Uterus (tissue), 3 donors: ENCODE measurements at regions not wholly inside any gene's neighbourhood (a gene's known extent, or its start where the extent isn't known, plus 50 kb on each side); places are given as distances from the start of the nearest gene placed in this dataset.
A peak's percentile ranks its signal among the peaks of the same experiment; 100 is the strongest.

Experiments used
- DNase-seq, 2 donors: peaks; one replicate each; pipeline ENCODE4 v3.0.0-alpha.2; 2019 to 2020
- H3K27ac ChIP-seq, 2 donors: fragments of 200-600 bp; sonication (generic); 1 replicate in 1 of 2; 2 replicates in 1 of 2; pipeline ENCODE4 v1.5.1; 2016 to 2018
- H3K27me3 ChIP-seq, 2 donors: fragments of 200-600 bp; sonication (generic); one replicate each; pipeline ENCODE4 v1.5.1; 2018 to 2019; ENCODE audit warnings: control low read depth in 1 of 2
- H3K36me3 ChIP-seq, 2 donors: fragments of 200-600 bp; sonication (generic); one replicate each; pipeline ENCODE4 v1.5.1; 2019; ENCODE audit warnings: control low read depth in 1 of 2
- H3K4me1 ChIP-seq, 2 donors: fragments of 200-600 bp; sonication (generic); one replicate each; pipeline ENCODE4 v1.5.1; 2018 to 2019; ENCODE audit warnings: control low read depth in 1 of 2
- H3K4me3 ChIP-seq, 2 donors: fragments of 200-600 bp; sonication (generic); 1 replicate in 1 of 2; 2 replicates in 1 of 2; pipeline ENCODE4 v1.5.1; 2018 to 2019; ENCODE audit warnings: mild to moderate bottlenecking in 1 of 2
- H3K9me3 ChIP-seq, 2 donors: fragments of 200-600 bp; sonication (generic); one replicate each; pipeline ENCODE4 v1.5.1; 2019; ENCODE audit warnings: control low read depth in 1 of 2
- POLR2A ChIP-seq, 2 donors: fragments of 450-650 bp; IDR thresholded peaks; one replicate each; pipeline ENCODE4 v1.6.1; 2016; ENCODE audit warnings: antibody characterized with exemption in 2 of 2, mild to moderate bottlenecking in 1 of 2, moderate library complexity in 1 of 2
- intact Hi-C: fragments of 100-400 bp; cut with DNase I; formaldehyde crosslinking; loops from one replicate; pipeline ENCODE4 v1.15.1; 2023; ENCODE audit warnings: low total_unique reads
- TF ChIP-seq, protein P1 (sequence below), 4 experiments: fragments of 200-600 bp in 2 of 4; fragments of 450-650 bp in 2 of 4; sonication (generic) in 2 of 4; IDR thresholded peaks; one replicate each; pipeline ENCODE4 v1.5.1; 2016 to 2019; ENCODE audit warnings: antibody characterized with exemption in 4 of 4, mild to moderate bottlenecking in 2 of 4, moderate library complexity in 1 of 4
- donor health status: DM: yes; HTN: yes; CAD: no.

DNA sequence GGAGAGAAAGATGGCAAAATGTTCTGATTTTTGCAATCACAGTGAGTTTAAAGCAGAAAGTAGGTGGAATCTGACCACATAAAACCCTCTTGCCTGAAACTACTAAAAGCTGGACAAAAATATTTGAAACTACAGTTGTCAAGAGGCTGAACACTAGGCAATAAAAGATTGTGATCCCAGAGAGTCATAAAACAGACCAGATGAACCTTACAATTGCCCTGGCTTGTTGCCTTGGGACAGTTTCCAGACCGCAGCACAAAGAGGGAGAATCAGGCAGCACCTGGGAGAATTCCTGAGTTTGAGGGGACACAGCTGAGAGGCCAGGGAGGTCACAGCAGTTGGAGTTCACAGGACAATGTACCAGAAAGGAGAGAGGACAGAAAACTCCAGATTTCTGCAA is 107.3 kb upstream of the NANOS1 start:
- intact Hi-C loops: no loop called here
- TF ChIP-seq, protein P1, sequence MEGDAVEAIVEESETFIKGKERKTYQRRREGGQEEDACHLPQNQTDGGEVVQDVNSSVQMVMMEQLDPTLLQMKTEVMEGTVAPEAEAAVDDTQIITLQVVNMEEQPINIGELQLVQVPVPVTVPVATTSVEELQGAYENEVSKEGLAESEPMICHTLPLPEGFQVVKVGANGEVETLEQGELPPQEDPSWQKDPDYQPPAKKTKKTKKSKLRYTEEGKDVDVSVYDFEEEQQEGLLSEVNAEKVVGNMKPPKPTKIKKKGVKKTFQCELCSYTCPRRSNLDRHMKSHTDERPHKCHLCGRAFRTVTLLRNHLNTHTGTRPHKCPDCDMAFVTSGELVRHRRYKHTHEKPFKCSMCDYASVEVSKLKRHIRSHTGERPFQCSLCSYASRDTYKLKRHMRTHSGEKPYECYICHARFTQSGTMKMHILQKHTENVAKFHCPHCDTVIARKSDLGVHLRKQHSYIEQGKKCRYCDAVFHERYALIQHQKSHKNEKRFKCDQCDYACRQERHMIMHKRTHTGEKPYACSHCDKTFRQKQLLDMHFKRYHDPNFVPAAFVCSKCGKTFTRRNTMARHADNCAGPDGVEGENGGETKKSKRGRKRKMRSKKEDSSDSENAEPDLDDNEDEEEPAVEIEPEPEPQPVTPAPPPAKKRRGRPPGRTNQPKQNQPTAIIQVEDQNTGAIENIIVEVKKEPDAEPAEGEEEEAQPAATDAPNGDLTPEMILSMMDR (IDR thresholded peaks at IDR 0.05): no peak
- TF ChIP-seq POLR2A (IDR thresholded peaks at IDR 0.05): no peak
- H3K4me3 ChIP-seq: no peak overlapping the region
- peak; percentile 34 to 35 for DNase-seq
- no peaks in the 10 kb centered on the region for H3K27me3 ChIP-seq
- no peaks in the 10 kb centered on the region for H3K36me3 ChIP-seq
- H3K9me3 ChIP-seq: no peaks in the 10 kb centered on the region
- peaks cover 0 to 5% of the 10 kb centered on the region in 2 donors for H3K4me1 ChIP-seq
- no peak overlapping the region for H3K27ac ChIP-seq

- no peaks in the 10 kb centered on the region for H3K36me3 ChIP-seq
- DNase-seq: no peak
- no peak for TF ChIP-seq POLR2A (IDR thresholded peaks at IDR 0.05)
- TF ChIP-seq, protein P1 (IDR thresholded peaks at IDR 0.05): no peak
- intact Hi-C loops: no loop called here
- H3K27ac ChIP-seq: no peak overlapping the region
- peaks cover 0 to 5% of the 10 kb centered on the region in 2 donors for H3K4me1 ChIP-seq
- H3K27me3 ChIP-seq: no peaks in the 10 kb centered on the region
- no peak overlapping the region for H3K4me3 ChIP-seq
- no peaks in the 10 kb centered on the region for H3K9me3 ChIP-seq
These were observed 106.5 kb upstream of the NANOS1 start for GRCh38 chr10:118922972-118923371.

GRCh38 chr10:118924493-118924892 is 105.0 kb upstream of the NANOS1 start:
- DNase-seq: no peak
- TF ChIP-seq POLR2A (IDR thresholded peaks at IDR 0.05): no peak
- TF ChIP-seq, protein P1 (IDR thresholded peaks at IDR 0.05): no peak
- no peaks in the 10 kb centered on the region for H3K27me3 ChIP-seq
- H3K4me3 ChIP-seq: no peak overlapping the region
- H3K4me1 ChIP-seq: peaks cover 0 to 5% of the 10 kb centered on the region in 2 donors
- intact Hi-C loops: no loop called here
- H3K27ac ChIP-seq: no peak overlapping the region
- H3K9me3 ChIP-seq: no peaks in the 10 kb centered on the region
- H3K36me3 ChIP-seq: no peaks in the 10 kb centered on the region

DNA sequence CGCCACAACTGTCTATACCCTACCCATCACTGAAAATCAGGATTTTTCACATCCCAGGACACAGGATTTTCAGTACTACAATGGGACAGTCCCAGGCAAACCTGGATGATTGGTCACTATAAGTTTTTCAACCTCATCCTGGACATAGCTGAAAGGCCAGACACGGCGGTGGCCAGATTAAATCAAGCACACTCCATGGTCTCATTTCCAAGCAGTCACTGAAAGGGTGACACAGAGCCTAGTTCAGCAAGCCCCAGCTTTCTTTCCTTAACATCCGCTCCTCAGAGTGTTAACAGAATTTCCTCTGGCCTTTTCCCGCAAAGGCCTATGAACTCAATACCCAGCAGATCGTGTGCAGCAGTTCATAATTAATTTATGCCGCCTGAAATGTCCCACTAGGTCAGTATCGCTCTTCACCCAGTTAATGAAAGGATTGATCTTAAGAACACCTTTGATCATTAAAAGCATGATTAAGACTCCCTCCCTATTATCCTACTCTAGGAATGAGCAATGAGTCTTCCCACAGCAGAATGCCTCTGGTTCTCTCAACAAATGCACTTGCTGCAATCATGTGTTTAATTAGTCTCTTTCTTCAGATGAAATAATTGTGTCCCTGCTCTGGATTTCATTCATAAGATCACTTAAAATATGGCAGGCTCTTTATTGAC is 104.0 kb upstream of the NANOS1 start:
- no peak overlapping the region for H3K4me3 ChIP-seq
- TF ChIP-seq POLR2A (IDR thresholded peaks at IDR 0.05): no peak
- TF ChIP-seq, protein P1 (IDR thresholded peaks at IDR 0.05): no peak
- intact Hi-C loops: no loop called here

GRCh38 chr10:118926072-118926417 is 103.5 kb upstream of the NANOS1 start:
- no peaks in the 10 kb centered on the region for H3K36me3 ChIP-seq
- no peak for TF ChIP-seq POLR2A (IDR thresholded peaks at IDR 0.05)
- TF ChIP-seq, protein P1 (IDR thresholded peaks at IDR 0.05): no peak
- H3K4me1 ChIP-seq: peaks cover 0 to 5% of the 10 kb centered on the region in 2 donors
- peaks cover 0 to 2% of the 10 kb centered on the region in 2 donors for H3K9me3 ChIP-seq
- DNase-seq: no peak
- H3K4me3 ChIP-seq: no peak overlapping the region
- intact Hi-C loops: no loop called here
- H3K27ac ChIP-seq: no peak overlapping the region
- no peaks in the 10 kb centered on the region for H3K27me3 ChIP-seq

More for the DNA sequence above, 104.0 kb upstream of the NANOS1 start:
- peaks cover 0 to 5% of the 10 kb centered on the region in 2 donors for H3K4me1 ChIP-seq
- no peak for DNase-seq
- peaks cover 0 to 1% of the 10 kb centered on the region in 2 donors for H3K9me3 ChIP-seq
- no peaks in the 10 kb centered on the region for H3K27me3 ChIP-seq
- H3K27ac ChIP-seq: no peak overlapping the region
- no peaks in the 10 kb centered on the region for H3K36me3 ChIP-seq
